Globus pallidus (tissue), 1 donor: ENCODE measurements at regions not wholly inside any gene's neighbourhood (a gene's known extent, or its start where the extent isn't known, plus 50 kb on each side); places are given as distances from the start of the nearest gene placed in this dataset.
"Not testable (repeated sequence)": the region's sequence is repeated elsewhere in the genome, so short reads cannot be mapped to it uniquely, and the experiment has no call there.

ENCODE experiments used
- DNase-seq: peaks from one replicate; pipeline ENCODE4 v3.0.0-alpha.2; 2015; ENCODE audit warnings: low spot score

- not testable (repeated sequence) for DNase-seq
Measured at GRCh38 chr10:53335803-53336422, 563.3 kb upstream of the MBL2 start.

GRCh38 chr10:53331460-53331859 lies 558.9 kb upstream of the MBL2 start:
- no peak for DNase-seq

GRCh38 chr10:53326401-53327305 lies 554.1 kb upstream of the MBL2 start:
- not testable (repeated sequence) for DNase-seq

- no peak for DNase-seq
Measured at GRCh38 chr10:53325066-53325465, 552.5 kb upstream of the MBL2 start.

DNA sequence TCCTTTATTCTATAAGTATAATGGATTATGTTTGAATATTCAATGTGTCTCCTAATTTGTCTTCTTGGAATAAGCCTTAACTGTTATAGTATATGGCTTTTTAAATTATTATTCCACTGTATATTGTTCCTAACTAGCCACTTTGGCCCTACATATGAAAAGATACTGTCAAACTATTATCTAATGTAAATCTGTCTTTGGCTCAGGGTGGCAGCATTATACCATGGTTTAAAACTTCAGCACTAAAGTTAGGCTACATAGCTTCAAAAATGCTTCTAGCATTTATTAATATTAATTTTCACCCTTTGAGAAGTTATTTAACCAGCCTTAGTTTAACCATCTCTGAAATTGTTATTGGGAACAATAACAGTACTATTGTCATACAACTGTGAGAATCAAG lies 543.1 kb upstream of the MBL2 start:
- DNase-seq: no peak

- no peak for DNase-seq
Measured at GRCh38 chr10:53314876-53315275, 542.3 kb upstream of the MBL2 start.

GRCh38 chr10:53298443-53298842 lies 525.9 kb upstream of the MBL2 start:
- no peak for DNase-seq

GRCh38 chr10:53284615-53285182 lies 512.1 kb upstream of the MBL2 start:
- DNase-seq: no peak

GRCh38 chr10:53276797-53277196 lies 504.2 kb upstream of the MBL2 start:
- no peak for DNase-seq

DNA sequence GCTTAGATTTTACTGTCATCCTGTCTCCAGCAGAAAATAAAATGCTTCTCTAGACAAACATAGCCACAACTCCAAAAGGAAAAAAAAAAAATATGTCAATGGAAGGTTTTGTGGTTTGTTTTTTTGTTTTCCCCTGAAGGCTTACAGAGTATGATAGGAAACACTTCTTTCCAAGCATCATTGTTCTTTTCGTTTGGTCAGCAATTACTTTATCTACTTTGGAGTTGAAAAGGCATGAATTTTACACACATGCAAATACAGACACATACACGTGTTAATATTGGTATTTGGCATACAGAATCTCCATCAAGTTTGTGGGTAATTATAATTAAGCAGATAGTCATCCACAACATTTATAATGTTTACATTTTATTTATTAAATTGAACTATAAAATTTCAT lies 496.9 kb upstream of the MBL2 start:
- DNase-seq: no peak

- DNase-seq: no peak
Measured at GRCh38 chr10:53260213-53260612, 487.6 kb upstream of the MBL2 start.

DNA sequence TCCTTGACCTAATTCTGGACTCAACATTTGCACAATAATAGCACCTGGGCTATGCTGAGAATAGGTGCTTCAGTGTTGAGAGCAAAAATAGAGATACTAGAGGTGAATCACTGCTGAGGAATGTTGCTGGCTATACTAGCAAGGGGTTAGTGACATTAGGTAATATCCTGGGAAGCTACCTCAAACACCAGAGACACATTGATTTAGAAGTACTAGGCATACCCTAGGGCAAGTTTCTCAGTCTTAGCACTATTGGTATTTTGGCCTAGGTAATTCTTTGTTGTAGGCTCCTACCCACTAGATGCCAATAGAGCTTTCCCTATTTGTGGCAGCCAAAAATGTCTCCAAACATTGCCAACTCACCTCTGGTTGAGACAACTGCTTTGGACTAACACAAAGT lies 484.0 kb upstream of the MBL2 start:
- no peak for DNase-seq

- DNase-seq: no peak
Measured at GRCh38 chr10:53255661-53256205, 483.1 kb upstream of the MBL2 start.

- no peak for DNase-seq
Measured at GRCh38 chr10:53253221-53253620, 480.6 kb upstream of the MBL2 start.

DNA sequence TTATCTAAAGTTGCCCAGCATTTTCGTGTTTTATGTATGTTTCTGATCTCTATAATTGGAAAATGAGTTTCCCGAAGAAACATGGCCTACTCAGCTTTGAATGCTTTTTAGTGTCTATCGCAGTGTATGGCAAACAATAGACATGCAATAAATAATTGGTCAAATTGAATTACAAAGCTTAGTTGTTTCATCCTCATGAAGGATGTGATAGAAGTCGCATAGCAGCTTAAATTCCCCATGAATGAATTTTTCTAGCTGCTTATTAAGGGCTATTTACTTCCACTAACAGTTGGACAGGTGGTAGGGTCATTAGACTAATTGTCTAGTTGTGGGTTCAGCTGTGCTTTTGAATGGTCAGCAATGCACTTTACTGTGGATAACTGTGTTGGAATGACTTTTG lies 467.3 kb upstream of the MBL2 start:
- DNase-seq: no peak

- DNase-seq: no peak
Measured at GRCh38 chr10:53236941-53237340, 464.4 kb upstream of the MBL2 start.

DNA sequence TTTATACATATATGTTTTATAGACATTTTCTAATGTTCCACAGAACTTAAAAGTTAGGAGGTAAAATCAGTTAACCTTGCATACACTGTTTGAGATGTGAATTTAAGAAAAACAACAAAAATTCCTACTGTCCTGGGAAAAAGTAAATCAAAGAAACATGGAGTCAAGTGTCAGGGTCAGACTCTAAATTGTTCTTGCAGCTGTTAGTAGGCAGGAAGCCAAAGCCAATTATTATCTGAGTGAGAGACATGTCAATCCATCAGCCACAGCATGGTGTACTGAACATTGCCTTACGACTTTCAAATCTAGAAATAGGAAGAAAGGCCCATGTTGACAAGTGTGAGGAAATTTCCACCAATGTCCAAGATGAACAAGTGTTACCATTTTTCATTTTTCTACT lies 461.2 kb upstream of the MBL2 start:
- no peak for DNase-seq

DNA sequence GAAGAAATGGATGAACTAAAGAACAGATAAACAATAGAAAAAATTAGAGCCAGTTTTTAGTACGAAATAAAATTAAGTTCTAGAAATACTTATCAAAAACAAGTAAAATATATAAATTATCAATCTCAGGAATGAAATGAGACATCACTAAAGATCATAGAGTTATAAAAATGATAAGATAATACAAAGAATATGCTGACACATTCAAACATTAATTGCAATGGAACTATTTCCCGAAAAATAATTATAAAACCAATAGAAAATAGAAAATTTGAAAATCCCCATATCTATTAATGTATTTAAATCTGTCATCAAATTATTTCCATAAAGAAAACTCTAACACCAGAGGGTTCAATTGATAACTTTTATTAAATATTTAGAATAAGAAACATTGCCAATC lies 458.1 kb upstream of the MBL2 start:
- DNase-seq: no peak

DNA sequence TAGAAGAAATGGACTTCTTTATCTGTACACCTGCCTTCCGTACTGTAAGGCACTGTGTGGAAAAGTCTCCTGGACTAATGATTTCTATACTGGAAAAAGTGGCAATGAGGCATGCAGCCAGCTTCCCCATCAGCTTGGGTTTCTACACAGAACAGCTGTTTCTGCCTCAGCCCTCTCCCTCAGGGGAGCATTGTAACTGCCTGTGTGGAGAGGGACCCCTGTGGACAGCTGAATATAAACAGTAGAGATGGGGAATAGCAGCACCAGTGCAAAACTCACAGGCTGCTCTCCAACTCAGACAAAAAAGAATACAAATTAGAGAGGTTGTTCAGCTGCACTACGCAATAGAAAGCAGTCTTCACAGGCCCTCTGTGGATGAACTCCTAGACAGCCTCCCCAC lies 451.3 kb upstream of the MBL2 start:
- DNase-seq: no peak

GRCh38 chr10:53222806-53223205 lies 450.2 kb upstream of the MBL2 start:
- DNase-seq: no peak

GRCh38 chr10:53209944-53210611 lies 437.5 kb upstream of the MBL2 start:
- no peak for DNase-seq

DNA sequence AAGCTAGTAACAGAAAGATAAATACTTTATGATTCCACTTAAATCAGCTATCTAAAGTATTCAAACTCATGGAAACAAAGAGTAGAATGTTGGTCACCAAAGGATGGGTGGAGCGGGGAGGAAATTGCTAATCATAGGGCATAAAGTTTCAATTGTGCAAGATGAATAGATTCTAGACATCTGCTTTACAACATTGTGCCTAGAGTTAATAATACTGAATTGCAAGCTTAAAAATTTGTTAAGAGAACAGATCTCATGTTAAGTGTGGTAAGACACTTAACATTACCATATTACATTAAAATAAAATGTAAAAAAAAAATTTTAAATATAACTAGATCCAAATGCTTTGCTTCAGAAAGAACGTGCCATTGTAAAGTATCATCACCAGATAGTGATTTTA lies 411.1 kb upstream of the MBL2 start:
- DNase-seq: no peak
